SK-MEL-5 (cell line): ENCODE measurements at regions not wholly inside any gene's neighbourhood (a gene's known extent, or its start where the extent isn't known, plus 50 kb on each side); places are given as distances from the start of the nearest gene placed in this dataset.

Experiments used
- DNase-seq: peaks from one replicate; pipeline ENCODE4 v3.0.0-alpha.2; 2016; ENCODE audit warnings: low read depth, low spot score
- in situ Hi-C: cut with HindIII; loops from 2 replicates; pipeline ENCODE4 v1.10.0; 2016; ENCODE audit warnings: low sequenced_read_pairs, high pct_unique_total_duplicates, low pct_unique_long_range_greater_than_20kb

- DNase-seq = no peak
- in situ Hi-C loops = no loop called here
Measured at GRCh38 chr11:104583857-104584256, 314.4 kb downstream of the CASP12 start.

GRCh38 chr11:104582431-104582830 lies 315.8 kb downstream of the CASP12 start:
- peak; percentile 22 for DNase-seq
- in situ Hi-C loops = no loop called here

- peak; percentile 34 for DNase-seq
- in situ Hi-C loops = no loop called here
Measured at GRCh38 chr11:104581246-104581980, 316.8 kb downstream of the CASP12 start.

GRCh38 chr11:104573441-104573990 lies 324.7 kb downstream of the CASP12 start:
- in situ Hi-C loops = no loop called here
- no peak for DNase-seq

GRCh38 chr11:104572279-104572678 lies 326.0 kb downstream of the CASP12 start:
- no peak for DNase-seq
- in situ Hi-C loops = no loop called here

GRCh38 chr11:104570078-104570701 lies 328.1 kb downstream of the CASP12 start:
- in situ Hi-C loops = no loop called here
- DNase-seq = no peak

GRCh38 chr11:104565583-104565961 lies 332.7 kb downstream of the CASP12 start:
- no peak for DNase-seq
- in situ Hi-C loops = no loop called here

GRCh38 chr11:104564921-104565582 lies 333.2 kb downstream of the CASP12 start:
- in situ Hi-C loops = no loop called here
- no peak for DNase-seq

GRCh38 chr11:104556606-104557301 lies 341.5 kb downstream of the CASP12 start:
- DNase-seq = no peak
- in situ Hi-C loops = no loop called here

GRCh38 chr11:104549019-104549418 lies 349.2 kb downstream of the CASP12 start:
- in situ Hi-C loops = no loop called here
- no peak for DNase-seq

GRCh38 chr11:104547996-104548661 lies 350.1 kb downstream of the CASP12 start:
- in situ Hi-C loops = no loop called here
- peak; percentile 35 for DNase-seq

GRCh38 chr11:104546501-104546900 lies 351.8 kb downstream of the CASP12 start:
- DNase-seq = no peak
- in situ Hi-C loops = no loop called here

- no peak for DNase-seq
Measured at GRCh38 chr11:104541701-104542100, 356.6 kb downstream of the CASP12 start.

GRCh38 chr11:104538313-104538712 lies 359.9 kb downstream of the CASP12 start:
- DNase-seq = no peak
- in situ Hi-C loops = no loop called here

More at GRCh38 chr11:104541701-104542100, 356.6 kb downstream of the CASP12 start:
- in situ Hi-C loops = no loop called here

- DNase-seq = no peak
- in situ Hi-C loops = no loop called here
Measured at GRCh38 chr11:104534278-104534677, 364.0 kb downstream of the CASP12 start.

GRCh38 chr11:104531894-104532293 lies 366.4 kb downstream of the CASP12 start:
- in situ Hi-C loops = no loop called here
- no peak for DNase-seq

GRCh38 chr11:104531075-104531474 lies 367.1 kb upstream of the PDGFD start:
- in situ Hi-C loops = no loop called here
- DNase-seq = peak; percentile 75
